CD4-positive, alpha-beta T cell treated with Interleukin-6 at 100 ng/mL for 8 hours (primary cell): ENCODE measurements at regions not wholly inside any gene's neighbourhood (a gene's known extent, or its start where the extent isn't known, plus 50 kb on each side); places are given as distances from the start of the nearest gene placed in this dataset.

Experiments
- DNase-seq: peaks from one replicate; pipeline ENCODE4 v3.0.0-alpha.2; 2020; ENCODE audit warnings: mixed read lengths, low spot score

DNA sequence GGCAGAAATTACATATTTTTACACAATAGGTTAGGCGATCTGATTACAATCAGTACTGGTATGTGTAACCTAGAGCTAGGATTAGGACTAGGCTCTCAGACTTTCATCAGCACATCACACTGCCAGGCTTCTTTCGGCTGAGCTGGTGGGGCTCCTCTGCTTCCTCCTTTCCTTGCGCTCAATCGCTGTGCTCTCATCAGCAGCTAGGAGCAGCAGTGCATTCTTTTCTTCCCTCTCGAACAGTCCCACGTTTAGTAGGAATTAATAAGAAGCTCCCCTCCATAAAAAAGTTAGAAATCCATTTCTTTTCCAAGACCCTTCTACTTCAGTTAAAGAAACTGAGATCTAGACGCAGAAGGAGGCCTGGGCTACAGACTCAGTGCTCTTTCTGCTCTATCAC is 350.4 kb downstream of the SPRY1 start:
- no peak for DNase-seq

GRCh38 chr4:123748806-123749205 is 352.2 kb downstream of the SPRY1 start:
- DNase-seq: no peak

GRCh38 chr4:123749383-123749782 is 352.8 kb downstream of the SPRY1 start:
- no peak for DNase-seq

- no peak for DNase-seq
Measured at GRCh38 chr4:123750044-123750443, 353.4 kb downstream of the SPRY1 start.

DNA sequence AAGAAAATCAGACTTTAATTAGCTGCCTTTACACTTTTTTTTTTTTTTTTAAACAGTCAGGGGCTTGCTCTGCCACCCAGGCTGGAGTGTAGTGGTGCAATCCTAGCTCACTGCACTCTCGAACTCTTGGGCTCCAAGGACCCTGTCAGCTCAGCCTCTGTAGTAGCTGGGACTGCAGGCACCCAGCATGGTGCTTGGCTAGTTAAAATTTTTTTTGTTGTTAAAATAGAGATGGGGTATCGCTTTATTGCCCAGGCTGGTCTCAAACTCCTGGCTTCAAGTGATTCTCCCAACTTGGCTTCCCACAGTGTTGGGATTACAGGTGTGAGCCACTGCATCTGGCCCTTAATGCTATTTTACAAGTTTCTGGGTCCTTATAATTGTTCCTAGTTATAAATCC is 359.1 kb downstream of the SPRY1 start:
- no peak for DNase-seq

- no peak for DNase-seq
Measured at GRCh38 chr4:123767806-123768205, 371.2 kb downstream of the SPRY1 start.

DNA sequence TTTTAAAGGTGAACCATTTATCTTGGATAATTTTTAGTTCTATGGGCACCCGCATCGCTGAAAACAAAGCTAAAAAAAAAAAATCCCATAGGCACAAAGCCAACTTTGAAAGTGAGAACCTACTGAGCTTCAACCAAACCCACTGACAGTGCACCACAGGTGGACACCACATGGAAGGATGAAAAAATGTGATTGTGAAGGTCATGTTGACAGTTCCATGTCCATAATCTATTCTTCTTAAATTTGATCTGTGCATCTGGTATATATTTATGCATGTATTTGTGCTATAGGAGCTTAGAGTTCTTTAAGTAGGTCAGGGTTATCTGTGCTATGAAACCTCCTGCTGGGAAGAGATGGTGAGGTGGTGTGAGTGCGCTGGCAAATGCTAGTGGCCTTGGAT is 374.3 kb downstream of the SPRY1 start:
- no peak for DNase-seq

DNA sequence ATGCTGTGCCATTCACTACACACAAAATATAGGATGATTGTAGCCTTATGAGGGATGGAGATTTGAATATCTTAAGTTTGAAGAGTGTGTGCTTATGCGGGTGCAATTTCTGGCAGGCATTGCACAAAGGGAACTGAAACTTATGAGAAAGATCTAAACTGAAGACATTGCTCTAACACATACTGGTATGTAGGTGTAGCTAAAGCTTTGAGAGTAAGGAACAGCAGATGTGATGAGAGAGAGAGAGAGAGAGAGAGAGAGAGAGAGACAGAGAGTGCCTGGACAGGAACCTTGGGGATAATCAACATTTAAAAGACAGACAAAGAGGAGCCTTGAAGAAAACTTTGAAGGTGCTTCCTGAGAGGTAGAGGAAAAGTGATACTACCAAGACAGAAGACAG is 379.7 kb downstream of the SPRY1 start:
- no peak for DNase-seq

- no peak for DNase-seq
Measured at GRCh38 chr4:123777373-123777772, 380.8 kb downstream of the SPRY1 start.

DNA sequence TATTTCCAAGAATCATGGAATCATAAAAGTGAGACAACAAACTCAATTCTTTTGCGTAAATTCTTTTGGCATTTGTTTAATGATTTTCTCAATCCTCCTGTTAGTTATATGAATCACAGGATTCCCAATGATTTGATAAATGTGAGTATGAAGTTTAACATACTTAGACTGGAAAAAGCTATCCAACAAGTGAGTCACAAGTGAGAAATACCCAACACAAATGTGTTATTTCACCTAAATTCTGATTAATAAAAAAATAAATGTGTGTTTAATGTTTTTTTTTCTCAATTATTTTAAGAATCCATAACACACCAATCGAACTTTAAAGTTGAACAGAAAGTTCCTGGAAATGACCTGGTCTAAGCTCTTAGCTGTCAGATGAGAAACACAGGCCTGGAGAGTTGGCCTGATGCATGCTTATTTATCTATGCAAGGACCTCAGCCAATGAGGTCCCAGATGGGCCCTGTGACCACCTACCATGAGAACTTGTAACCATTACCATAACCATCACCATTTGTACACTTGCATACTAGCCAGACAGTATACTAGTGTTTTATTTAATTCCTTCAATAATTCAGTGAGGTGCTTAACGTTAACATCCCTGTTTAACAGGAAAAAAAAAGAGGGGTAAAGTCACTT is 386.7 kb downstream of the SPRY1 start:
- no peak for DNase-seq

GRCh38 chr4:123783921-123784320 is 387.3 kb downstream of the SPRY1 start:
- no peak for DNase-seq

GRCh38 chr4:123784626-123785025 is 388.0 kb downstream of the SPRY1 start:
- no peak for DNase-seq

DNA sequence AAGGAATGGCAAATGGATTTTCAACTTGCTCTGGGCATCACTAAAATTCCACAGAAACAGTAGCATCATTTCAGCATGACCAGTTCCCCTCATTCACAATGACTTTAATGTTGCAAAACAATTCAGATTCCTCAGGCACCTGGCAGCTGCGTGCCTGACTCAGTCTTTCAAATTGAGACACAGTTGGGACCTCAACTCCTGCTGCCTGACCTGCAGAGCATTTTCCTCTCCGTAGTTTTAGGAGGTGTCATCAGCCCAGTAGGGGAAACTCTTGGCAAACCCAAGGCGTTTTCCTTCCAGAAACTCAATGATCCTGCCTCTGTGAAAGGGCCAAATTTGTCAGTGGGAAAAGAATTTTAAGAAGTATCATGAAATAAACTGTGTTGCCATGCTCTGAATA is 388.9 kb downstream of the SPRY1 start:
- no peak for DNase-seq

DNA sequence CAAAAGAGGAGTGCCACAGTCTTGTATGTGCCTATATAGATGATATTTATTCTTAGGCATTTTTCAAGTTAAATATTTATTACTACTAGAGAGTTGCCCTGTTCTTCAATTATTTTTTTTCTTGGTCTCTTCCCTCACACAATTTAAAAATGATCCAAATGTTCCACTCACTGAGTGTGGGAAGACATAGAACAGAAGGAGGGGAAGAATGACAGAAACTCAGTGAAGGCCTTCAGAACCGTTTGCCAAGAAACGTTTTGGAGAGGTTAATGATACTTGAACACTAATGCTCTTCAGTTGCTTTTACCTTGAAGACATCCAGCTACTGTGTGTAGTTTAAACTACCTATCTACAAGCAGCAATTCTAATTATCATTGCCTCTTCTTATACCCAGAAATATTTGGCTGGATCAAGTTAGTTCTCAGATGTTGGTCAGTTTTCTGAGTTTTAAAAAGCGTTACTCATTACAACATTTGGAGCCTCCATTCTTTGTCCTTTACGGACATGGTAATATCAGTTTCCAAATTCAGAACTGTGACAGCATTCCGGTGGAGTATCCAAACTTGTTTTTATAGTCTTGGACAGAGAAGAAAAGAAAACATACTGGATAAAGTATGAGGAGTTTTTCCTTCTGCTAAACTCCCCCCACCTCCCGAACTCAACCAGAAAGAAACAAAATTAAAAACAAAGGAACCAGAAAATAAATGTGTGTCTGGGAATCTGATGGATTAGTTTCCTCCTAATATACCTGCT is 389.7 kb downstream of the SPRY1 start:
- no peak for DNase-seq

- DNase-seq: no peak
Measured at GRCh38 chr4:123786920-123787319, 390.3 kb downstream of the SPRY1 start.

GRCh38 chr4:123787512-123788080 is 391.0 kb downstream of the SPRY1 start:
- no peak for DNase-seq

GRCh38 chr4:123788577-123788976 is 392.0 kb downstream of the SPRY1 start:
- no peak for DNase-seq

DNA sequence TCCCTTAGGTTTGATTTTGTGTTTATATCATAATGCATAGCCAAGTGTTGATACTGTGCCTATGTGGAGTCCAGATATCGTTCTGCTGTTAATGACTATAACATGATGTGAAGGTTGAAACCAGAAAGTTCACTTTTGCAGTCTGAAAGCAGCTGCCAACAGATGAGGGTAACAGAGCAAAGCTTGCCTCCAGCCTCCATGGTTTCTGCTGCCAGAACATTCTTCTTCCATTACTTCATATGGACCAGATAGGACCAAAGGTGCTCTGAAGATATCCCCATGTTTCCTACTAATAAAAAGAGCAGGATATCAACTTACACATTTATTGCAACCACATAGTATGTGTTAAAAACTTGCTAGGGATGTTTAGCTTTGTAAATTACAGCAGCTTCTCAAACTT is 394.1 kb downstream of the SPRY1 start:
- no peak for DNase-seq

DNA sequence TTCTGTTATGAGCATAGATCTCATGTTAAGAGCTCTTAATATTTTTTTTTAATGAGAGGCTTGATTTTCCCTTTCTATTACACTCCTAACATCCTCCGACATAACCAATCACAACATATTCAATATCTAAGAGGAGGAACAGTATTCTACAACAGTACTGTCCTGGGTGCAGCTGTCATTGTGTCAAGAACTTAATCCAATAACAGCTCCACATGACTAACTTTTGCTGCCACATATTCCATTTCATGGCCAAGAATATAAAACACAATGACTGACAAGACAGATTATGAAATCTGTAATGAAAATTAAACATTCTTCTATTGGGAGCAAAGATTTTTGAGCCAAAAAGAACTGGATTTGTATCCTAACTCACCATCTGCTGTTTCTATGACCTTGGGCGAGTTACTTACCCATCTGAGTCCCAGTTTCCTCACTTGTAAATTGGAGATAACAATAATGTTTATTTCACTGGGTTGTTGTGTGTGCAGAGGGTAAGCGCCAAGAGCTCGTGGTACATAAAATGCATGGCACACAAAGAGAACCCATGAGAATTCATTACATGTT is 405.6 kb downstream of the SPRY1 start:
- no peak for DNase-seq

DNA sequence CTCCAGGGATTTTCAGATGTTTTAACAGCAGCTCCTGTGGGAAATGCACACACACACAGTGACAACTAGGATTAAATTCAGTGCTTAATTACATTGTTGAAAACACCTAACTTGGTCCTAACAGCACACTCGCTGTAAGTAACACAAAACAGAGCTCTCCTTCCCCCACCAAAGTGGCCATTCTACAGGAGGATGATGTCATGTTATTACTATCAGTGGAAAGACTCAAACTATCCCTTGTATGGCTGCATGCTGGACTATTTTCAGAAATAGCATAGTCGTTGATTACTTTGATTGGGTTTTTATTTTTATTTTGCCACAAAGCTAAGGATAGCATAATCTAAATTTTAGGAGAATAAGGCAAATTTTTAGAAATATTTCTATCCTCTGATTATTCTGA is 406.3 kb downstream of the SPRY1 start:
- DNase-seq: no peak

DNA sequence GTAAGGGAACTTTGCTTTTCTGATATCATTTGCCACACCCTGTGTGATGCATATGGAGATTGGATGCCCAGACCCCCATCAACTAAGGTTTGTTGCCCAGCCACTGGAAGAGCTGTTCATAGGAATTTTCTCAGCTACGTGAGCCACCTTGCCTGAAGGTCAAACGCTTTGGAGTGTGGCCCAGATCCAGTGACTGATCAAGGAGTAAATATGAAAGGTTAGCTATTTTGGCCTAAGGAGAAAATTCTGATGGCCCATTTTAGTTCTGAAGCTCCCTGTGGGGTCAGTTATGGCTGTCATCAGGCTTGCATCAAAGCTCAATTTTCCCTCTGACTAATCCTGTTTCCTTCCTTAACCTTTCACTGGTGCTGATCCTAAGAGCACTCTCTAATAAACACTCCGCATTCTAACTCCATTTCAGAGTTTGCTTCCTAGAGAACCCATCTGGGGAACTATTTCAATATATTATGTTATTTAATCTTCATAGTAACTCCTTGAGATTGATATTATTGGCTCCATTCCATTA is 407.7 kb downstream of the SPRY1 start:
- DNase-seq: no peak

DNA sequence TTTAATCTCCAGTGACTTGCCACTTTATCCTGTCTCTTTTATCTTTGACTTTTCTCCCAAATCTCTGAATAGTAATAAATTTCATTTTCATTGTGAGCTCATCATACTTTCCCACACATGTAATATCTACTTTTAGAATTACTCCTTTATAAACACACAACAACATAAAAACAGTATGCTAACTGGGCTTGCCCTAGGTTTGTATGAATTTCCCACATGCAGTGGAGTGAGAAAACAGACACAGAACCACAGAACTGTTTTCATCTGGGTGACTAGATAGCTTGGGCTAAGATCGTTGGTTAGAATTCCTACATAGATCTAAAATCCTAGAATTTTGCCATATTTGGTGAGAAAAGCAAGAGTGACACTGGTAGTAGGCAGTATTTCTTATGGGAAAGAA is 409.5 kb downstream of the SPRY1 start:
- DNase-seq: no peak

GRCh38 chr4:123807187-123807586 is 410.6 kb downstream of the SPRY1 start:
- DNase-seq: no peak
